Fibroblast of lung (primary cell): ENCODE measurements at regions not wholly inside any gene's neighbourhood (a gene's known extent, or its start where the extent isn't known, plus 50 kb on each side); places are given as distances from the start of the nearest gene placed in this dataset.

ENCODE experiments used
- CTCF ChIP-seq, 2 donors: IDR thresholded peaks in 1 of 2; conservative IDR thresholded peaks in 1 of 2; 1 replicate in 1 of 2; 2 replicates in 1 of 2; pipeline ENCODE4 v1.5.1; 2011 to 2012; ENCODE audit warnings: low read length in 2 of 2, control low read depth in 1 of 2, inconsistent platforms in 1 of 2, low read depth in 1 of 2, mild to moderate bottlenecking in 1 of 2
- EZH2 ChIP-seq: IDR thresholded peaks from 2 replicates; pipeline ENCODE4 v1.5.1; 2012; ENCODE audit warnings: low read length, control low read depth, mild to moderate bottlenecking; ENCODE audit errors: missing control alignments

GRCh38 chr4:180637616-180638015, 1605.6 kb upstream of the TENM3 start:
- TF ChIP-seq CTCF (conservative IDR thresholded peaks at IDR 0.05 in 1 of 2, IDR thresholded peaks at IDR 0.05 in 1 of 2; ENCODE audit: low read depth in 1 of 2, low read length in 2 of 2) (no peak), EZH2 (no peak)
